Keratinocyte (primary cell): ENCODE measurements at regions not wholly inside any gene's neighbourhood (a gene's known extent, or its start where the extent isn't known, plus 50 kb on each side); places are given as distances from the start of the nearest gene placed in this dataset.

Experiments used
- DNase-seq: peaks from one replicate; pipeline ENCODE4 v3.0.0-alpha.2; 2011; ENCODE audit warnings: low read depth, missing footprints, low spot score
- FAIRE-seq: peaks from 2 replicates; lab custom pipeline; 2011; peaks lifted over from hg19 to GRCh38; lab: Jason Lieb, UNC
- H2AFZ ChIP-seq: 2 replicates; pipeline ENCODE4 v1.6.0; 2012; ENCODE audit warnings: low read length, control low read depth, inconsistent platforms; ENCODE audit not compliant: control insufficient read depth
- H3K27ac ChIP-seq: 2 replicates; pipeline ENCODE4 v1.5.1; 2011; ENCODE audit warnings: low read length; ENCODE audit not compliant: control insufficient read depth, insufficient read depth
- H3K27me3 ChIP-seq: 3 replicates; pipeline ENCODE4 v1.6.0; 2011; ENCODE audit warnings: low read length; ENCODE audit not compliant: control insufficient read depth, insufficient read depth; ENCODE audit errors: extremely low read depth
- H3K36me3 ChIP-seq, 2 experiments: 2 replicates in 1 of 2; 3 replicates in 1 of 2; pipeline ENCODE4 v1.5.1; 2011; ENCODE audit warnings: low read length in 2 of 2, mild to moderate bottlenecking in 1 of 2; ENCODE audit not compliant: control insufficient read depth in 2 of 2, insufficient read depth in 2 of 2; ENCODE audit errors: extremely low read depth in 1 of 2
- H3K4me1 ChIP-seq: 3 replicates; pipeline ENCODE4 v1.5.1; 2011; ENCODE audit warnings: low read length; ENCODE audit not compliant: control insufficient read depth, insufficient read depth; ENCODE audit errors: extremely low read depth
- H3K4me2 ChIP-seq: 3 replicates; pipeline ENCODE4 v1.6.0; 2011; ENCODE audit warnings: low read depth, low read length; ENCODE audit not compliant: control insufficient read depth, insufficient read depth; ENCODE audit errors: extremely low read depth
- H3K4me3 ChIP-seq, 3 experiments: fragments of 200-600 bp in 1 of 3; sonication (generic) in 1 of 3; 2 replicates in 2 of 3; 3 replicates in 1 of 3; pipeline ENCODE4 v1.5.1; 2011 to 2016; ENCODE audit warnings: low read length in 3 of 3, mild to moderate bottlenecking in 3 of 3, control low read depth in 2 of 3, inconsistent platforms in 1 of 3, low read depth in 1 of 3, mixed read lengths in 1 of 3, mixed run types in 1 of 3, moderate library complexity in 1 of 3; ENCODE audit not compliant: control insufficient read depth in 2 of 3, insufficient read depth in 2 of 3; ENCODE audit errors: extremely low read depth in 1 of 3
- H3K79me2 ChIP-seq: 2 replicates; pipeline ENCODE4 v1.6.0; 2012; ENCODE audit warnings: low read length; ENCODE audit not compliant: control insufficient read depth, insufficient read depth
- H3K9ac ChIP-seq: 3 replicates; pipeline ENCODE4 v1.6.0; 2011; ENCODE audit warnings: low read length; ENCODE audit not compliant: control insufficient read depth, insufficient read depth; ENCODE audit errors: extremely low read depth
- H3K9me1 ChIP-seq: 3 replicates; pipeline ENCODE4 v1.6.0; 2011; ENCODE audit warnings: low read length; ENCODE audit not compliant: control insufficient read depth, insufficient read depth; ENCODE audit errors: extremely low read depth
- H3K9me3 ChIP-seq: 2 replicates; pipeline ENCODE4 v1.5.1; 2012; ENCODE audit warnings: low read depth, low read length; ENCODE audit not compliant: control insufficient read depth
- H4K20me1 ChIP-seq: 3 replicates; pipeline ENCODE4 v1.6.0; 2011; ENCODE audit warnings: low read length; ENCODE audit not compliant: control insufficient read depth, insufficient read depth; ENCODE audit errors: extremely low read depth
- EZH2 ChIP-seq: IDR thresholded peaks from one replicate; pipeline ENCODE4 v1.6.1; 2012; ENCODE audit warnings: inconsistent platforms, mild to moderate bottlenecking, low read length, moderate library complexity
- dilution Hi-C: fragments of 300-500 bp; cut with MboI; formaldehyde crosslinking; loops from one replicate; pipeline ENCODE4 v1.7.0; 2020; ENCODE audit warnings: low sequenced_read_pairs; ENCODE audit not compliant: extremely low pct_ligation_motif_present
- TF ChIP-seq, protein P1 (sequence below), 3 experiments: IDR thresholded peaks in 1 of 3; conservative IDR thresholded peaks in 1 of 3; optimal IDR thresholded peaks in 1 of 3; 2 replicates in 2 of 3; 3 replicates in 1 of 3; pipeline versions ENCODE3 to v1.5.1; 2011; ENCODE audit warnings: low read length in 3 of 3, mild to moderate bottlenecking in 3 of 3, moderate library complexity in 2 of 3, control low read depth in 1 of 3, inconsistent platforms in 1 of 3; ENCODE audit not compliant: insufficient read depth in 2 of 3; ENCODE audit errors: extremely low read depth in 1 of 3

DNA sequence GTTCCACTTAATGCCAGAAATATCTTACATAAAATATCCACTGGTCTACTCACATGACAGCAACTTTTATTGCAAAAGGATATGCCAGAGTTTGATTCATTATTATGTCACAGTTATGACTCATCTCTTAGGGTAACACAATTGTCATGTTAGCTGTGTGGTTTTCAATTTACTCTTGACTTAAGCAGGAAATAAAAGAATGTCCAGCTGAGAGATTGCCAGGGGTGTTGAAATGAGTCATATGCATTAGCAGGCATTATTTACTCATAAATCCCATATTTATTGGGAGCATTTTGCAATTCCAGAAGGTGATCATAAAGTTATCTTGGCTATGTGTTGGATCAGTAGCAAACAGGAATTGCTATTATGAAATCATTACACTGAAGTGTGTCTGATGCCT, 1164.6 kb upstream of the CDH18 start:
- Histone ChIP-seq H3K27ac (no peak overlapping the region), H3K9me3 (no peaks in the 10 kb centered on the region), H3K36me3 (no peaks in the 10 kb centered on the region), H3K4me2 (no peak overlapping the region), H3K27me3 (no peaks in the 10 kb centered on the region), H3K4me3 (no peak overlapping the region), H3K9me1 (no peaks in the 10 kb centered on the region), H4K20me1 (no peaks in the 10 kb centered on the region), H2AFZ (no peak overlapping the region), H3K79me2 (no peaks in the 10 kb centered on the region), H3K4me1 (peaks cover 9% of the 10 kb centered on the region), H3K9ac (no peak overlapping the region)
- DNase-seq = peak; percentile 88
- FAIRE-seq = peak; percentile 91
- dilution Hi-C loops = no loop called here
- TF ChIP-seq EZH2 = no peak
- TF ChIP-seq, protein P1, sequence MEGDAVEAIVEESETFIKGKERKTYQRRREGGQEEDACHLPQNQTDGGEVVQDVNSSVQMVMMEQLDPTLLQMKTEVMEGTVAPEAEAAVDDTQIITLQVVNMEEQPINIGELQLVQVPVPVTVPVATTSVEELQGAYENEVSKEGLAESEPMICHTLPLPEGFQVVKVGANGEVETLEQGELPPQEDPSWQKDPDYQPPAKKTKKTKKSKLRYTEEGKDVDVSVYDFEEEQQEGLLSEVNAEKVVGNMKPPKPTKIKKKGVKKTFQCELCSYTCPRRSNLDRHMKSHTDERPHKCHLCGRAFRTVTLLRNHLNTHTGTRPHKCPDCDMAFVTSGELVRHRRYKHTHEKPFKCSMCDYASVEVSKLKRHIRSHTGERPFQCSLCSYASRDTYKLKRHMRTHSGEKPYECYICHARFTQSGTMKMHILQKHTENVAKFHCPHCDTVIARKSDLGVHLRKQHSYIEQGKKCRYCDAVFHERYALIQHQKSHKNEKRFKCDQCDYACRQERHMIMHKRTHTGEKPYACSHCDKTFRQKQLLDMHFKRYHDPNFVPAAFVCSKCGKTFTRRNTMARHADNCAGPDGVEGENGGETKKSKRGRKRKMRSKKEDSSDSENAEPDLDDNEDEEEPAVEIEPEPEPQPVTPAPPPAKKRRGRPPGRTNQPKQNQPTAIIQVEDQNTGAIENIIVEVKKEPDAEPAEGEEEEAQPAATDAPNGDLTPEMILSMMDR (optimal IDR thresholded peaks at IDR 0.05 in 1 of 3, IDR thresholded peaks at IDR 0.05 in 1 of 3, conservative IDR thresholded peaks at IDR 0.05 in 1 of 3; ENCODE audit: extremely low read depth in 1 of 3, insufficient read depth in 2 of 3, low read length in 3 of 3) = no peak

GRCh38 chr5:21145376-21145775, 1157.4 kb upstream of the CDH18 start:
- no peaks in the 10 kb centered on the region for H3K79me2 ChIP-seq
- no peak overlapping the region for H3K4me2 ChIP-seq
- peak overlapping the region; percentile 12 for H2AFZ ChIP-seq
- H3K9me3 ChIP-seq = no peaks in the 10 kb centered on the region
- no peak for TF ChIP-seq EZH2
- TF ChIP-seq, protein P1 (optimal IDR thresholded peaks at IDR 0.05 in 1 of 3, IDR thresholded peaks at IDR 0.05 in 1 of 3, conservative IDR thresholded peaks at IDR 0.05 in 1 of 3; ENCODE audit: extremely low read depth in 1 of 3, insufficient read depth in 2 of 3, low read length in 3 of 3) = no peak
- H3K27ac ChIP-seq = no peak overlapping the region
- no peak overlapping the region for H3K9ac ChIP-seq
- no peaks in the 10 kb centered on the region for H3K36me3 ChIP-seq
- FAIRE-seq (no peak), DNase-seq (no peak)
- dilution Hi-C loops = no loop called here
- H3K4me3 ChIP-seq = no peak overlapping the region
- H3K4me1 ChIP-seq = no peaks in the 10 kb centered on the region
- no peaks in the 10 kb centered on the region for H3K9me1 ChIP-seq
- H4K20me1 ChIP-seq = no peaks in the 10 kb centered on the region
- H3K27me3 ChIP-seq = no peaks in the 10 kb centered on the region
